Posterior vena cava (tissue), 2 donors: ENCODE measurements at regions not wholly inside any gene's neighbourhood (a gene's known extent, or its start where the extent isn't known, plus 50 kb on each side); places are given as distances from the start of the nearest gene placed in this dataset.
"Not testable (repeated sequence)": the region's sequence is repeated elsewhere in the genome, so short reads cannot be mapped to it uniquely, and the experiment has no call there.

Source experiments
- DNase-seq: peaks from one replicate; pipeline ENCODE4 v3.0.0-alpha.2; 2020; ENCODE audit warnings: low spot score
- intact Hi-C, 2 donors: fragments of 100-400 bp; cut with DNase I; formaldehyde crosslinking; loops; one replicate each; pipeline versions ENCODE4 v1.14.1 to v1.14.2; 2022 to 2023
- donor health status: DM: yes; HTN: yes; CAD: no.
- donor health status: DM: yes; HTN: yes; CAD: no.

- intact Hi-C loops: loop anchor here in 1 of 2 donors (2.0 kb wide), 1 partner anchor 59 kb away; no protein-coding TSS in a partner anchor
- DNase-seq: no peak
Measured at GRCh38 chr9:25129537-25129936, 548.7 kb downstream of the TUSC1 start.

- DNase-seq: no peak
- intact Hi-C loops: no loop called here
Measured at GRCh38 chr9:25121811-25122210, 556.4 kb downstream of the TUSC1 start.

GRCh38 chr9:25119041-25119440 lies 559.2 kb downstream of the TUSC1 start:
- DNase-seq: no peak
- intact Hi-C loops: no loop called here

GRCh38 chr9:25117791-25118190 lies 560.5 kb downstream of the TUSC1 start:
- no peak for DNase-seq
- intact Hi-C loops: no loop called here

GRCh38 chr9:25102204-25102603 lies 556.5 kb upstream of the IZUMO3 start:
- not testable (repeated sequence) for DNase-seq
- intact Hi-C loops: loop anchor here in 1 of 2 donors (5.0 kb wide), 1 partner anchor 405 kb away; no protein-coding TSS in a partner anchor

GRCh38 chr9:25094518-25094917 lies 548.8 kb upstream of the IZUMO3 start:
- intact Hi-C loops: no loop called here

GRCh38 chr9:25078202-25078601 lies 532.5 kb upstream of the IZUMO3 start:
- intact Hi-C loops: no loop called here
- no peak for DNase-seq

More at GRCh38 chr9:25094518-25094917, 548.8 kb upstream of the IZUMO3 start:
- DNase-seq: no peak

GRCh38 chr9:25048098-25048724 lies 502.5 kb upstream of the IZUMO3 start:
- intact Hi-C loops: no loop called here

GRCh38 chr9:25045469-25045868 lies 499.8 kb upstream of the IZUMO3 start:
- DNase-seq, intact Hi-C loops: not testable (repeated sequence)

More at GRCh38 chr9:25048098-25048724, 502.5 kb upstream of the IZUMO3 start:
- DNase-seq: no peak

- intact Hi-C loops: no loop called here
- no peak for DNase-seq
Measured at GRCh38 chr9:25029743-25030142, 484.0 kb upstream of the IZUMO3 start.

GRCh38 chr9:25025686-25026085 lies 480.0 kb upstream of the IZUMO3 start:
- intact Hi-C loops: no loop called here
- DNase-seq: peak; percentile 54

GRCh38 chr9:25025156-25025555 lies 479.5 kb upstream of the IZUMO3 start:
- peak; percentile 38 for DNase-seq
- intact Hi-C loops: no loop called here

GRCh38 chr9:25017779-25018178 lies 472.1 kb upstream of the IZUMO3 start:
- intact Hi-C loops: no loop called here
- no peak for DNase-seq

GRCh38 chr9:25010027-25010662 lies 464.4 kb upstream of the IZUMO3 start:
- DNase-seq: no peak
- intact Hi-C loops: no loop called here

GRCh38 chr9:25003686-25004085 lies 458.0 kb upstream of the IZUMO3 start:
- intact Hi-C loops: no loop called here

GRCh38 chr9:24986331-24986730 lies 440.6 kb upstream of the IZUMO3 start:
- no peak for DNase-seq
- intact Hi-C loops: no loop called here

More at GRCh38 chr9:25003686-25004085, 458.0 kb upstream of the IZUMO3 start:
- DNase-seq: peak; percentile 76

- DNase-seq: peak; percentile 64
Measured at GRCh38 chr9:24970780-24971179, 425.1 kb upstream of the IZUMO3 start.

GRCh38 chr9:24961762-24962161 lies 416.1 kb upstream of the IZUMO3 start:
- DNase-seq: no peak
- intact Hi-C loops: no loop called here

More at GRCh38 chr9:24970780-24971179, 425.1 kb upstream of the IZUMO3 start:
- intact Hi-C loops: not testable (repeated sequence)

- DNase-seq: no peak
- intact Hi-C loops: no loop called here
Measured at GRCh38 chr9:24953070-24953469, 407.4 kb upstream of the IZUMO3 start.

- no peak for DNase-seq
- intact Hi-C loops: no loop called here
Measured at GRCh38 chr9:24939109-24939850, 393.6 kb upstream of the IZUMO3 start.
